ENCODE measurements at regions not wholly inside any gene's neighbourhood (a gene's known extent, or its start where the extent isn't known, plus 50 kb on each side); places are given as distances from the start of the nearest gene placed in this dataset.

GRCh38 chr7:113207931-113208330 lies 89.6 kb upstream of the SMIM30 start:
- Histone ChIP-seq H3K27ac (no peak overlapping the region), H3K27me3 (replicated peaks) (no peaks in the 10 kb centered on the region), H3K36me3 (replicated peaks) (no peaks in the 10 kb centered on the region), H3K4me3 (ENCODE audit: low read depth, low read length) (no peak overlapping the region)
- TF ChIP-seq CTCF (IDR thresholded peaks at IDR 0.05; ENCODE audit: low read depth, low read length, missing control alignments) = no peak
- DNase-seq = no peak
- in situ Hi-C loops (cut with HindIII; ENCODE audit: low pct_ligation_motif_present, low sequenced_read_pairs) = no loop called here

GRCh38 chr7:113207441-113207840 lies 89.1 kb upstream of the SMIM30 start:
- DNase-seq = no peak
- Histone ChIP-seq H3K27me3 (replicated peaks) (no peaks in the 10 kb centered on the region), H3K36me3 (replicated peaks) (no peaks in the 10 kb centered on the region), H3K4me3 (ENCODE audit: low read depth, low read length) (no peak overlapping the region), H3K27ac (no peak overlapping the region)
- no peak for TF ChIP-seq CTCF (IDR thresholded peaks at IDR 0.05; ENCODE audit: low read depth, low read length, missing control alignments)
- in situ Hi-C loops (cut with HindIII; ENCODE audit: low pct_ligation_motif_present, low sequenced_read_pairs) = no loop called here

GRCh38 chr7:113204415-113204814 lies 86.1 kb upstream of the SMIM30 start:
- Histone ChIP-seq H3K4me3 (ENCODE audit: low read depth, low read length) (no peak overlapping the region), H3K27ac (no peak overlapping the region), H3K27me3 (replicated peaks) (no peaks in the 10 kb centered on the region), H3K36me3 (replicated peaks) (no peaks in the 10 kb centered on the region)
- DNase-seq = no peak
- in situ Hi-C loops (cut with HindIII; ENCODE audit: low pct_ligation_motif_present, low sequenced_read_pairs) = no loop called here
- no peak for TF ChIP-seq CTCF (IDR thresholded peaks at IDR 0.05; ENCODE audit: low read depth, low read length, missing control alignments)

- Histone ChIP-seq H3K27ac (no peak overlapping the region), H3K27me3 (replicated peaks) (no peaks in the 10 kb centered on the region), H3K36me3 (replicated peaks) (no peaks in the 10 kb centered on the region), H3K4me3 (ENCODE audit: low read depth, low read length) (no peak overlapping the region)
- in situ Hi-C loops (cut with HindIII; ENCODE audit: low pct_ligation_motif_present, low sequenced_read_pairs) = no loop called here
- DNase-seq = no peak
- TF ChIP-seq CTCF (IDR thresholded peaks at IDR 0.05; ENCODE audit: low read depth, low read length, missing control alignments) = no peak
These were observed 83.9 kb upstream of the SMIM30 start for GRCh38 chr7:113202284-113202683.

GRCh38 chr7:113200281-113200680 lies 81.9 kb upstream of the SMIM30 start:
- Histone ChIP-seq H3K27me3 (replicated peaks) (no peaks in the 10 kb centered on the region), H3K4me3 (ENCODE audit: low read depth, low read length) (no peak overlapping the region), H3K36me3 (replicated peaks) (no peaks in the 10 kb centered on the region), H3K27ac (no peak overlapping the region)
- in situ Hi-C loops (cut with HindIII; ENCODE audit: low pct_ligation_motif_present, low sequenced_read_pairs) = no loop called here
- no peak for TF ChIP-seq CTCF (IDR thresholded peaks at IDR 0.05; ENCODE audit: low read depth, low read length, missing control alignments)
- DNase-seq = no peak

GRCh38 chr7:113199841-113200240 lies 81.5 kb upstream of the SMIM30 start:
- H3K4me3 ChIP-seq (ENCODE audit: low read depth, low read length) = no peak overlapping the region
- H3K27ac ChIP-seq = no peak overlapping the region
- TF ChIP-seq CTCF (IDR thresholded peaks at IDR 0.05; ENCODE audit: low read depth, low read length, missing control alignments) = no peak
- no peaks in the 10 kb centered on the region for H3K36me3 ChIP-seq (replicated peaks)
- peak; percentile 78 for DNase-seq
- H3K27me3 ChIP-seq (replicated peaks) = no peaks in the 10 kb centered on the region
- in situ Hi-C loops (cut with HindIII; ENCODE audit: low pct_ligation_motif_present, low sequenced_read_pairs) = no loop called here

All from brain microvascular endothelial cell (primary cell).